A549 (cell line): ENCODE measurements at regions not wholly inside any gene's neighbourhood (a gene's known extent, or its start where the extent isn't known, plus 50 kb on each side); places are given as distances from the start of the nearest gene placed in this dataset.

Source experiments
- CHD4 ChIP-seq: fragments of 200-600 bp; sonication (generic); IDR thresholded peaks from 2 replicates; pipeline ENCODE4 v1.6.1; 2016; ENCODE audit warnings: antibody characterized with exemption, mild to moderate bottlenecking, borderline replicate concordance
- POLR2A ChIP-seq: IDR thresholded peaks from 2 replicates; pipeline ENCODE4 v1.6.1; 2012; ENCODE audit warnings: mild to moderate bottlenecking, low read length
- RCOR1 ChIP-seq: fragments of 150-350 bp; IDR thresholded peaks from 2 replicates; pipeline ENCODE4 v1.6.1; 2014; ENCODE audit warnings: antibody characterized with exemption, low read length, low read depth
- TF ChIP-seq, protein P1 (sequence below): fragments of 200-600 bp; sonication (generic); IDR thresholded peaks from 2 replicates; pipeline ENCODE4 v1.6.1; 2016; ENCODE audit warnings: antibody characterized with exemption, mild to moderate bottlenecking, moderate library complexity

DNA sequence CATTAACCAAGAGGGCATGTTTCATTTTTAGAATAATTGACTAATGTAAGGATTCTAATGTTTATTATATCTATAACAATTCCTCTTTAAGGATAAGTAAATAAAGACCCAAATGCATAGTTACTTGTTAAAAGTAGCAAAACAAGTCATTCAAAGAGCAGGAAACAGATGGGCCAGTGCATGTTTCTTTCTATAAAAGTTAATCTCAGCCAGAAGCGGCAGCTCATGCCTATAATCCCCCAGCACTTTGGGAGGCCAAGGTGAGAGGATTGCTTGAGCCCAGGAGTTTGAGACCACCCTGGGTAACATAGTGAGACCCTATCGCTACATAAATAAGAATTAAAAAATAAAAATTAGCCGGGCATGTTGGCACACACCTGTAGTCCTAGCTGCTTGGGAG, 391.0 kb upstream of the RGS6 start:
- TF ChIP-seq CHD4 (no peak), POLR2A (no peak), RCOR1 (no peak)
- TF ChIP-seq, protein P1, sequence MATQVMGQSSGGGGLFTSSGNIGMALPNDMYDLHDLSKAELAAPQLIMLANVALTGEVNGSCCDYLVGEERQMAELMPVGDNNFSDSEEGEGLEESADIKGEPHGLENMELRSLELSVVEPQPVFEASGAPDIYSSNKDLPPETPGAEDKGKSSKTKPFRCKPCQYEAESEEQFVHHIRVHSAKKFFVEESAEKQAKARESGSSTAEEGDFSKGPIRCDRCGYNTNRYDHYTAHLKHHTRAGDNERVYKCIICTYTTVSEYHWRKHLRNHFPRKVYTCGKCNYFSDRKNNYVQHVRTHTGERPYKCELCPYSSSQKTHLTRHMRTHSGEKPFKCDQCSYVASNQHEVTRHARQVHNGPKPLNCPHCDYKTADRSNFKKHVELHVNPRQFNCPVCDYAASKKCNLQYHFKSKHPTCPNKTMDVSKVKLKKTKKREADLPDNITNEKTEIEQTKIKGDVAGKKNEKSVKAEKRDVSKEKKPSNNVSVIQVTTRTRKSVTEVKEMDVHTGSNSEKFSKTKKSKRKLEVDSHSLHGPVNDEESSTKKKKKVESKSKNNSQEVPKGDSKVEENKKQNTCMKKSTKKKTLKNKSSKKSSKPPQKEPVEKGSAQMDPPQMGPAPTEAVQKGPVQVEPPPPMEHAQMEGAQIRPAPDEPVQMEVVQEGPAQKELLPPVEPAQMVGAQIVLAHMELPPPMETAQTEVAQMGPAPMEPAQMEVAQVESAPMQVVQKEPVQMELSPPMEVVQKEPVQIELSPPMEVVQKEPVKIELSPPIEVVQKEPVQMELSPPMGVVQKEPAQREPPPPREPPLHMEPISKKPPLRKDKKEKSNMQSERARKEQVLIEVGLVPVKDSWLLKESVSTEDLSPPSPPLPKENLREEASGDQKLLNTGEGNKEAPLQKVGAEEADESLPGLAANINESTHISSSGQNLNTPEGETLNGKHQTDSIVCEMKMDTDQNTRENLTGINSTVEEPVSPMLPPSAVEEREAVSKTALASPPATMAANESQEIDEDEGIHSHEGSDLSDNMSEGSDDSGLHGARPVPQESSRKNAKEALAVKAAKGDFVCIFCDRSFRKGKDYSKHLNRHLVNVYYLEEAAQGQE = no peak
